Prostate gland (tissue), 2 donors: ENCODE measurements at regions not wholly inside any gene's neighbourhood (a gene's known extent, or its start where the extent isn't known, plus 50 kb on each side); places are given as distances from the start of the nearest gene placed in this dataset.

ENCODE experiments used
- DNase-seq: peaks from one replicate; pipeline ENCODE4 v3.0.0-alpha.2; 2019; ENCODE audit warnings: low spot score
- H3K27ac ChIP-seq, 2 donors: fragments of 200-600 bp; sonication (generic); 2 replicates each; pipeline ENCODE4 v1.5.1; 2017 to 2019
- H3K27me3 ChIP-seq: fragments of 200-600 bp; sonication (generic); replicated peaks from 2 replicates; pipeline ENCODE4 v1.5.1; 2019; ENCODE audit not compliant: insufficient read depth
- H3K36me3 ChIP-seq, 2 donors: fragments of 200-600 bp; sonication (generic); 1 replicate in 1 of 2; 2 replicates in 1 of 2; pipeline versions ENCODE4 v1.5.1 to v1.8.1; 2017 to 2019
- H3K4me1 ChIP-seq: fragments of 200-600 bp; sonication (generic); replicated peaks from 2 replicates; pipeline ENCODE4 v1.5.1; 2019
- H3K4me3 ChIP-seq, 2 donors: fragments of 200-600 bp; sonication (generic); 2 replicates each; pipeline ENCODE4 v1.5.1; 2017 to 2019
- H3K9me3 ChIP-seq: fragments of 200-600 bp; sonication (generic); 2 replicates; pipeline ENCODE4 v1.5.1; 2017
- CTCF ChIP-seq, 4 experiments: fragments of 200-600 bp in 2 of 4; fragments of 450-650 bp in 2 of 4; sonication (generic) in 2 of 4; IDR thresholded peaks; 1 replicate in 3 of 4; 2 replicates in 1 of 4; pipeline ENCODE4 v1.5.1; 2016 to 2019; ENCODE audit warnings: antibody characterized with exemption in 4 of 4, mild to moderate bottlenecking in 2 of 4, moderate library complexity in 2 of 4
- POLR2A ChIP-seq: fragments of 450-650 bp; IDR thresholded peaks from one replicate; pipeline ENCODE4 v1.6.1; 2016; ENCODE audit warnings: antibody characterized with exemption, mild to moderate bottlenecking
- POLR2AphosphoS5 ChIP-seq: sonication (generic); formaldehyde crosslinking; IDR thresholded peaks from one replicate; pipeline ENCODE4 v1.6.1; 2017; ENCODE audit warnings: antibody characterized with exemption
- WGBS: methylation state at CpG from one replicate; pipeline ENCODE4 v1.1.5; 2018; 5-methylcytosine and 5-hydroxymethylcytosine counted together
- intact Hi-C: fragments of 100-400 bp; cut with DNase I; formaldehyde crosslinking; loops from one replicate; pipeline ENCODE4 v1.14.2; 2022

GRCh38 chr14:47872588-47872987, 197.2 kb upstream of the MDGA2 start:
- no peak for DNase-seq
- Histone ChIP-seq H3K4me3 (no peak overlapping the region), H3K4me1 (no peaks in the 10 kb centered on the region), H3K27me3 (no peaks in the 10 kb centered on the region), H3K36me3 (no peaks in the 10 kb centered on the region), H3K27ac (no peak overlapping the region), H3K9me3 (no peaks in the 10 kb centered on the region)
- intact Hi-C loops: no loop called here
- TF ChIP-seq POLR2AphosphoS5 (no peak), POLR2A (no peak), CTCF (IDR thresholded peaks at IDR 0.05) (no peak)
- WGBS: 77% methylated on average over 2 of the region's 2 CpGs

DNA sequence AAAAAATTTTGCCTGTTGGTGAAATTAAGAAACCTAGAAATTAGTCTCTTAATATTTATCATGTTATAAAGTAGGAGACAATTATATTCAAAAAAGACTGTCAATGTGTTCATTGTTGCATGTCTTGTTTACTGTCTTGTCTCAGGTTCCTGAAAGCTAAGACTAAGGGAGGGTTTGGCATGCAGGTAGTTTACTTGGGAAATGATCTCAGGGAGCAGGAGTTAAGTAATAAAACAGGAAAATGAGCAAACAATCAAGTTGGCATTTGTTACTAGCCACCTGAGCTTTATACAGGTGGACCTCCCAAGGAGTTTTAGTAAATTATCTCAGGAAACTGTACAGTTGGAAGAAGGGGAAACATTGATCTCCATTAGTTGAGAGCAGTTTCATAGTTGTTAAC, 188.0 kb upstream of the MDGA2 start:
- Histone ChIP-seq H3K9me3 (no peaks in the 10 kb centered on the region), H3K27ac (no peak overlapping the region), H3K27me3 (no peaks in the 10 kb centered on the region), H3K4me1 (no peaks in the 10 kb centered on the region), H3K36me3 (no peaks in the 10 kb centered on the region), H3K4me3 (no peak overlapping the region)
- intact Hi-C loops: no loop called here
- TF ChIP-seq POLR2AphosphoS5: no peak
- no peak for DNase-seq

- no peak overlapping the region for H3K4me3 ChIP-seq
- intact Hi-C loops: no loop called here
- no peak overlapping the region for H3K27ac ChIP-seq
- no peaks in the 10 kb centered on the region for H3K36me3 ChIP-seq
- no peaks in the 10 kb centered on the region for H3K27me3 ChIP-seq
- no peak for TF ChIP-seq POLR2AphosphoS5
- no peak for TF ChIP-seq CTCF (IDR thresholded peaks at IDR 0.05)
- no peak for TF ChIP-seq POLR2A
- no peaks in the 10 kb centered on the region for H3K4me1 ChIP-seq
- 83% methylated on average over 4 of the region's 4 CpGs for WGBS
- H3K9me3 ChIP-seq: no peaks in the 10 kb centered on the region
- no peak for DNase-seq
Measured at GRCh38 chr14:47857646-47858045, 182.2 kb upstream of the MDGA2 start.

DNA sequence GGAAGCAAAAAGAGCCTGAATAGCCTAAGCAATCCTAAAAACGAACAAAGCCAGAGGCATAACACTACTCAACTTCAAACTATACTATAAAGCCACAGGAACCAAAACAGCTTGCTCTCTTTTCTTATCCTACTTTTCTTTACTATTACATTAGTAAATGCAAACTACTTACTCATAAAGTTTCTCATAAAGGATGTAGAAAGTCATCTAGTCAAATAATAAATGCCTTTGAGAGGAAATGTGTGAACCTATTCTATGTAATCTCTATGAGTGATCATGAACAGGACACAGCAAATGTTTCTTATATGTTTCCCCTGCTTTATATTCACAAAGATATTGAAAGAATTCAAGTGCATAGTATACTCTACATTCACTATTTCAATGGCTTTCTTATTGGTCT, 176.9 kb upstream of the MDGA2 start:
- Histone ChIP-seq H3K36me3 (no peaks in the 10 kb centered on the region), H3K27me3 (no peaks in the 10 kb centered on the region), H3K9me3 (no peaks in the 10 kb centered on the region), H3K4me3 (no peak overlapping the region), H3K27ac (no peak overlapping the region), H3K4me1 (no peaks in the 10 kb centered on the region)
- intact Hi-C loops: no loop called here
- TF ChIP-seq POLR2AphosphoS5 (no peak), POLR2A (no peak), CTCF (IDR thresholded peaks at IDR 0.05) (no peak)
- WGBS: 0% methylated on average over 1 of the region's 1 CpG
- DNase-seq: no peak

- no peaks in the 10 kb centered on the region for H3K4me1 ChIP-seq
- H3K4me3 ChIP-seq: no peak overlapping the region
- WGBS: 76% methylated on average over 2 of the region's 4 CpGs
- DNase-seq: no peak
- no peaks in the 10 kb centered on the region for H3K9me3 ChIP-seq
- TF ChIP-seq POLR2A (no peak), CTCF (IDR thresholded peaks at IDR 0.05) (no peak), POLR2AphosphoS5 (no peak)
- H3K27ac ChIP-seq: no peak overlapping the region
- H3K27me3 ChIP-seq: no peaks in the 10 kb centered on the region
- H3K36me3 ChIP-seq: no peaks in the 10 kb centered on the region
- intact Hi-C loops: no loop called here
Measured at GRCh38 chr14:47846008-47846407, 170.6 kb upstream of the MDGA2 start.

- no peaks in the 10 kb centered on the region for H3K36me3 ChIP-seq
- intact Hi-C loops: no loop called here
- no peaks in the 10 kb centered on the region for H3K9me3 ChIP-seq
- H3K27me3 ChIP-seq: no peaks in the 10 kb centered on the region
- TF ChIP-seq POLR2AphosphoS5 (no peak), POLR2A (no peak), CTCF (IDR thresholded peaks at IDR 0.05) (no peak)
- no peak overlapping the region for H3K4me3 ChIP-seq
- no peak overlapping the region for H3K27ac ChIP-seq
- WGBS: 90% methylated on average over 2 of the region's 2 CpGs
- no peak for DNase-seq
- no peaks in the 10 kb centered on the region for H3K4me1 ChIP-seq
Measured at GRCh38 chr14:47843236-47843635, 167.8 kb upstream of the MDGA2 start.
